IPS-NIHi7 (cell line): ENCODE measurements at regions not wholly inside any gene's neighbourhood (a gene's known extent, or its start where the extent isn't known, plus 50 kb on each side); places are given as distances from the start of the nearest gene placed in this dataset.
"Not testable (repeated sequence)": the region's sequence is repeated elsewhere in the genome, so short reads cannot be mapped to it uniquely, and the experiment has no call there.

Source experiments
- DNase-seq: peaks from one replicate; pipeline ENCODE4 v3.0.0; 2012; ENCODE audit warnings: mixed read lengths; ENCODE audit errors: extremely low spot score

- DNase-seq: peak; percentile 77
Measured at GRCh38 chr21:33121715-33122475, 52.0 kb downstream of the OLIG1 start.

- DNase-seq: no peak
Measured at GRCh38 chr21:33122507-33122906, 52.6 kb downstream of the OLIG1 start.

GRCh38 chr21:33123374-33124123, 53.6 kb downstream of the OLIG1 start:
- no peak for DNase-seq

DNA sequence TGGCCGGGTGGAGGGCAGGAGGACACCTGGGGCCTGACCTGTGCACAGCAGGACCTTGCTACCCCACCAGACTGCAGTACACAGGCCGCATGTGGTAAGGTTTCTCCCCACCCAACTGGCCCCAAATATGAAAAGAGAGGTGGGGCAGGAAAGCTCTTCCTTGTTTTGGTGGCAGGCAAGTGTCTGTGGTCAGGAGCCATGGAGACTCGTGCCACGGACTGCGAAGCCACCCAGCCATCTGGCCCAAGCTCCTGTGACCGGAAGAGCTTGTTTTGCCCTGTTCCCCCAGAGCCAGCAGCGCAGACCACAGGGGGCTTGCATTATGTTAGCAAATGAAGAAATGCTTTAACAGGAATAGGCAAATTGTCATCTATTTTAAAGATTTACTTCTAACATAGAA, 54.9 kb downstream of the OLIG1 start:
- DNase-seq: no peak

DNA sequence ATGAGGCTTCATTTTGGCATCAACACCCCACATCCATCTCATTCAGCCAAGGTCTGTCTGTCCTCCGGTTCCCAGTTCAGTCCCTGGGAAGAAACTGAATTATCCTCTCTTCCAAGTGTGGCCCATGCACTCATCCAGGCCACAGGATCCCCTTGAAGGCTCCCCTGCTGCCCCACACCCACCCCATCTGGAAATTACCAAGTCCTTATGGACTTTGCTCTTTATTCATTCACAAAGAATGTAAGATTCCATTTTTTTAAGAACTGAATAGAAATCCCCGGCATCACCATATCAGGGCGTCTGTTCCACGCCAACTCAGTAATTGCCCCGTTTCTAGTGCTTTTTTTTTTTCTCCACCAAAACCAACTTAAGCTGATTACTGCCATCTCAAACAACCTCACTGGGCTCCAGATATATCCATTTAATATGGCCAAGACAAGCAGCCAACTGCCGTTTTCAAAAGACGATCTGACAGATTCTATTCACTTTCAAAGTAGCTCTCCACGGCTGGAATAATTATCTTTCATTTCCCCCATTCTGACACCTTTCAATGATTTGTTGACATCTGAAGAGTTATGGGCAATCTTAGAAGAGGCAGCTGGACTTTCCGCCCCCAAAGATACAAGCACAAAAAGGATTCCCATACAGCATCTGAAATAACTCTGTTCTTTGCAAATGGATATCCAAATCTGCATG, 55.9 kb downstream of the OLIG1 start:
- DNase-seq: no peak

GRCh38 chr21:33126569-33126968, 56.6 kb downstream of the OLIG1 start:
- no peak for DNase-seq

DNA sequence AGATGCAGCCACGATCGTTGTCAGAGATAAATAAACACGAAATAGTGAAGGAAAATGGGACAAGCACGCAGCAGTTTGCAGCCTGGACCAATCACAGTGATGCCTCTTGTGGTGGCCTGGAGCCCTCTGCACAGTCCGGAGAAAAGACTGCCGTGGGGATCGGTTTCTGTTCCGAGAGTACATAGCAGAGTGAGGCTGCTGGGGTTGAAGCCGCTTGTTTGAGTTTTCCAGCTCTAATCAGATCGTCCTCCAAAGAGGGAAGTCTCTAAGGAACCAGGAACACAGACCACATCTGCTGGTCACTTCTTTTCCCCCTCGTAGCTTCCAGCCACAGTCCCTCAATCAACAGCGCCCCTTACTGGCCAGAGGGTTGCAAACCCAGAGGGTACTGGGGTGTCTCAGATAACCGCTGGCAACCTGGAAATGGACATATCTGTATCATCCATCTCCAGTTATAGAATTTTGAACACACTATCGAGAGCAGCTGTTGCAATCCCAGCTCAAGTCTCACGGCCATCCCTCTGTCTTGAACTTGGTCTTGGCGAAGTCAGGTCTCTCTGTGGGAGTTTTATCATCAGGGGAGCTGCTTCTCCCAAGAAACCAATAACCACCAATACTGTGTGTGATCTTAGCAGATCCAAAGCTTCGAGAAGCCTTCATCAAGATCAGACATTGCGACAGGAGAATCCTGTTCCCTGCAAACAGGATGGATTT, 57.4 kb downstream of the OLIG1 start:
- DNase-seq: peak; percentile 83

DNA sequence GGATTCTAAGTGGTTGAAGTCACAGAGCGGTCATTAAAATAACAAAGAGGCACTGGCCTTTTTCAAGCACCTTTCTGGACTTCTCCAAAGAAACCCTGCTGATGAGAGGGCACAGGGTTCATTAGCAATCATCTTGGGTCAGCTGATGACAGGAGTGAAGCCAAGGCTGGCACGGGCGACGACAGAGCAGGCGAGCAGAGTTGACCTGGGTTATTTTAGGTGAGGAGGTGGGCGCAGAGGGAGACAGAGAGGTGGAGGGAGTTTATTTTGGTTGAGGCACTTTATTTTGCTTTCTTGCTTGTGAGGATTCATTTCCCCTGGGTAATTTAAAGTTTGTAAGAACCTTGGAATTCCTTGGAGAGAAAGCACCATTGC, 57.9 kb downstream of the OLIG1 start:
- no peak for DNase-seq

DNA sequence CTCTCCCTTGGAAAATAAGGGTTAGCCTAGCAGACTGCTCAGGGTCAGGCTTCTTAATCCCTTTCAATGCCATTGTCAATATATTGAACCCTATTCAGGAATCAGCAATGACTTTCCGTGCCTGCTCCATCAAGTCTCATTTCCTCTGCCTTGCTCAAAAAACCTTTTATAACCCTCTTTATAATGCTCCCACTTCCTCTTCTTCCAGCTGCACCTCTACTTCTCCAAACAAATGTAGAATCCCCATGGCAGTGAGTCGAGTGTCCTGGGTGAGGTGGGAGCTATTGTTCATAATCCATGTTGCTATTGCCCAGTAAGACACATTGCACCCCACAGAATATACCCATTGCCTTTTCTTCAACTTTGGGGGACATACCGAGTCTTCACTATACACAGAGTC, 58.6 kb downstream of the OLIG1 start:
- no peak for DNase-seq

DNA sequence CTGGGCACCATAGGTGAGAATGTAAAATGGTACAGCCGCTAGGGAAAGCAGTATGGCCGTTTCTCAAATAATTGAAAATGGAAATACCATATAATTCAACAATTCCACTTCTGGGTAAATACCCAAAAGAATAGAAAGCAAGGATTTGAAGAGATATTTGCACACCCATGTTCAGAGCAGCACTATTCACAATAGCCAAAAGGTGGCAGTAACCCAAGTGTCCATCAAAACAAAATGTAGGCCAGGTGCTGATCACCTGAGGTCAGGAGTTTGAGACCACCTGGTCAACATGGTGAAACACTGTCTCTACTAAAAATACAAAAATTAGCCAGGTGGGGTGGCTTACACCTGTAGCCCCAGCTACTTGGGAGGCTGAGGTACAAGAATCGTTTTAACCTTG, 62.1 kb downstream of the OLIG1 start:
- DNase-seq: no peak

GRCh38 chr21:33133892-33134291, 64.0 kb downstream of the OLIG1 start:
- DNase-seq: no peak

DNA sequence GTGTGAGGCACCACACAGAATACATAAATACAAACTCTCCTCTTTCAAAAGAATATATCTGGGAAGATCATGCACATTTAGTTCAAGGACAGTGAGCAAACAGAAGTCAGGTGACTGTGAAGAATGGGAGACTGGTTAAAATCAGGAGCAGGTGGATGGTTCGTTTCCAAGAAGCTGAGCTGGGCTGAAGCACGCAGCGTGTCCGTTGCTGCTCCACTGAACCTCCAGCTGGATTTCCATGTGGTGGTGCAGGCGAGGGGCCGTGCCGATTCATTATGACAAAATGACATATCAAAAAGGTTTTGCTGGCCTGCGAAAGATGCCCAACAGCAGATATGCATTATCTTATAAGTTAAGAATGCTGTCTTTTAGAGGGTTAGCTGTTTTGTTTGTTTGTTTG, 66.0 kb downstream of the OLIG1 start:
- no peak for DNase-seq

GRCh38 chr21:33136847-33137502, 67.0 kb downstream of the OLIG1 start:
- no peak for DNase-seq

GRCh38 chr21:33139084-33139483, 69.1 kb downstream of the OLIG1 start:
- DNase-seq: no peak

DNA sequence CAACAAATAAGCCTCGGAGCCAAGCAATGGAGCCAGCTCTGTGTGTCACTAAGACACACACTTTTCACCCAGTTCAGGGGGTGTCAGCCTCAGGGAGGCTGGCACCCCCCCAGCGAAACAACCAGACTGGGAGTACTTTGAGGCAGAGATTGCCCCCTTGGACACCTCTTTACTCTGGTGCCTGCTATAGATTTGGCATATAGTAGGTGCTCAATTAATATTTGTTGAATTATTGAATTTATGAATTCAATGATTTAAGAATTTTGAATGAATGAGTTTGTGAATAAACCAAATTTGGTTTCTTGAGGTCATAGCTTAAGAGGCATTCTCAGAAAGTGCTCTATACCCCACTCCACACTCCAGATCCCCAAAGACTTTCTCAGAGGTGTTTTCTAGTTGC, 70.3 kb downstream of the OLIG1 start:
- no peak for DNase-seq

- no peak for DNase-seq
Measured at GRCh38 chr21:33146467-33146866, 76.5 kb downstream of the OLIG1 start.

- no peak for DNase-seq
Measured at GRCh38 chr21:33149181-33149580, 79.2 kb downstream of the OLIG1 start.

DNA sequence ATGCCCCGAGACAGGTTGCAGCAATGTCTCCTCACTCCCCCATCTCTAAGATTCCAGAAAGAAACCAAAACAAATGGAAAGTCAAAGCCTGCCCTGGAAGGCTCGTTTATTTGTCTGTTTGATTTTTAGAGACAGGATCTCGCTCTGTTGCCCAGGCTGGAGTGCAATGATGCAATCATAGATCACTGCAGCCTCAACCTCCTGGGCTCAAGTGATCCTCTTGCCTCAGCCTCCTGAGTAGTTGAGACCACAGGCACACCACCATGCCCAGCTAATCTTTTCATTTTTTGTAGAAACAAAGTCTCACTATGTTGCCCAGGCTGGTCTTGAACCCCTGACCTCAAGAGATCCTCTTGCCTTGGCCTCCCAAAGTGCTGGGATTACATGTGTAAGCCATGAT, 78.8 kb upstream of the IFNAR2 start:
- DNase-seq: not testable (repeated sequence)

- no peak for DNase-seq
Measured at GRCh38 chr21:33151941-33152731, 77.6 kb upstream of the IFNAR2 start.

DNA sequence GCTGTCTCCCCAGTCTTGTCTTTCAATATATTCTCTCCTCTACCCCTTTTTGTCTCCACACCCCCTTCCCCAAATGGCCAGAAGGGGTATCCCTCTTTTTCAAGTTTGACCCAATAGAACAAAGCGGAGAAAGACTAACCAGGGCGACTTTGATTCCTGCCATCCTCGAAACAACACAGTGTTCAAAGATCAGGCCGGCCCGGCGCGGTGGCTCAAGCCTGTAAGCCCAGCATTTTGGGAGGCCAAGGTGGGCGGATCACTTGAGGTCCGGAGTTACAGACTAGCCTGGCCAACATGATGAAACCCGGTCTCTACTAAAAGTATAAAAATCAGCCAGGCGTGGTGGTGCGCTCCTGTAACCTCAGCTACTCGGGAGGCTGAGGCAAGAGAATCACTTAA, 77.0 kb upstream of the IFNAR2 start:
- DNase-seq: no peak

GRCh38 chr21:33155005-33155404, 74.7 kb upstream of the IFNAR2 start:
- no peak for DNase-seq
